ENCODE measurements at regions not wholly inside any gene's neighbourhood (a gene's known extent, or its start where the extent isn't known, plus 50 kb on each side); places are given as distances from the start of the nearest gene placed in this dataset.

DNA sequence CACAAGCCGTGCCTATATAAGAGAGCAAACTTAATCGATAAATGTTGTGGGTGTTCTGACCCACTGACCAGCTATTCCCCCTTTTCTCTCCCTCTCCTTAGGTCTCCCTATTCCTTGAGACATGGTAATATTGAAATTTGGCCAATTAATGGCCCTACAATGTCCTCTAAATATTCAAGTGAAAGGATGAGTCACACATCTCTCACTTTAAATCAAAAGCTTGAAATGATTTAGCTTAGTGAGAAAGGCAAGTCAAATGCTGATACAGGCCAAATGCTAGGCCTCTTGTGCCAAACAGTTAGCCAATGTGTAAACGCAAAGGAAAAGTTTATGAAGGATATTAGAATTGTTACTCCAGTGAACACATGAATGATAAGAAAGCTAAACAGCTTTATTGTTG is 102.2 kb upstream of the CPNE8 start (continued):
- TF ChIP-seq GABPA (IDR thresholded peaks at IDR 0.05; ENCODE audit: borderline replicate concordance, insufficient read depth, low read length) = no peak
- no peak for TF ChIP-seq MAX (IDR thresholded peaks at IDR 0.05)
- TF ChIP-seq POU5F1 (IDR thresholded peaks at IDR 0.05; ENCODE audit: low read depth, low read length) = no peak
- no peak for TF ChIP-seq CHD1 (IDR thresholded peaks at IDR 0.05; ENCODE audit: low read depth, low read length)
- TF ChIP-seq MAFK (IDR thresholded peaks at IDR 0.05; ENCODE audit: low read depth, low read length) = no peak
- no peak for TF ChIP-seq RBBP5 (IDR thresholded peaks at IDR 0.05; ENCODE audit: borderline replicate concordance, low read depth, low read length)
